HG02571 (cell line): ENCODE measurements at regions not wholly inside any gene's neighbourhood (a gene's known extent, or its start where the extent isn't known, plus 50 kb on each side); places are given as distances from the start of the nearest gene placed in this dataset.

ENCODE experiments used
- ATAC-seq: cut with Tn5 transposase; IDR thresholded peaks from one replicate; pipeline ENCODE4 v1.9.1; 2021; ENCODE audit warnings: mild to moderate bottlenecking, moderate library complexity; ENCODE audit not compliant: unreplicated experiment

- ATAC-seq = peak; percentile 81
These were observed 67.3 kb upstream of the KLF6 start for GRCh38 chr10:3852147-3852904.

- ATAC-seq = no peak
These were observed 66.3 kb upstream of the KLF6 start for GRCh38 chr10:3850999-3851937.

- no peak for ATAC-seq
These were observed 64.0 kb upstream of the KLF6 start for GRCh38 chr10:3848775-3849635.

GRCh38 chr10:3848005-3848774, 63.2 kb upstream of the KLF6 start:
- no peak for ATAC-seq

GRCh38 chr10:3846736-3847135, 61.7 kb upstream of the KLF6 start:
- ATAC-seq = no peak

- no peak for ATAC-seq
These were observed 59.5 kb upstream of the KLF6 start for GRCh38 chr10:3844491-3845025.

GRCh38 chr10:3838460-3839437, 53.7 kb upstream of the KLF6 start:
- ATAC-seq = no peak

- no peak for ATAC-seq
These were observed 52.8 kb upstream of the KLF6 start for GRCh38 chr10:3837647-3838459.

GRCh38 chr10:3836222-3836820, 51.3 kb upstream of the KLF6 start:
- peak; percentile 60 for ATAC-seq

- peak; percentile 37 for ATAC-seq
These were observed 50.8 kb upstream of the KLF6 start for GRCh38 chr10:3835770-3836169.

GRCh38 chr10:3834947-3835346, 49.9 kb upstream of the KLF6 start:
- no peak for ATAC-seq
